Stimulated activated CD4-positive, alpha-beta T cell treated with anti-CD3 and anti-CD28 coated beads, Interleukin-1b, Interleukin-23, amount 100 ng/mL, for 48 hours (primary cell): ENCODE measurements at regions not wholly inside any gene's neighbourhood (a gene's known extent, or its start where the extent isn't known, plus 50 kb on each side); places are given as distances from the start of the nearest gene placed in this dataset.

Source experiments
- DNase-seq: peaks from one replicate; pipeline ENCODE4 v3.0.0-alpha.2; 2020

DNA sequence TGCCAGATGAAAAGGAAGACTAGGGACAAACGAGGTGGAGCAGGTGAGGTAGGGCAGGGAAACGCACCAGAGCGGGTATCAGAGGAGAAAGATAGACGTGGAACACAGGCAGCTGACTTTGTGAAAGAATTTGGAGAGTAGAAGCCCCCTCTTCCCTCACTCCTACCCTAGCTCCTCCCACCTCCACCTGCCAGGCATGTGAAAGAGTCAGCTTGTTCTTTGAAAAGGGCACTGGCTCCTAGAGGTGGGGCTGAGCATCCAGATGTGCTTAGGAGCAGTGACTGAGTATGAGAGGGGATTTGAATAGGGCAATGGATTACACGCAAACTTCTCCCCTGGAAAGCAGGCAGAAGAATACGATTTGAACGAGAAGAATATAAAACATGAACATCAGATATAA lies 174.2 kb upstream of the INHBA start:
- no peak for DNase-seq

DNA sequence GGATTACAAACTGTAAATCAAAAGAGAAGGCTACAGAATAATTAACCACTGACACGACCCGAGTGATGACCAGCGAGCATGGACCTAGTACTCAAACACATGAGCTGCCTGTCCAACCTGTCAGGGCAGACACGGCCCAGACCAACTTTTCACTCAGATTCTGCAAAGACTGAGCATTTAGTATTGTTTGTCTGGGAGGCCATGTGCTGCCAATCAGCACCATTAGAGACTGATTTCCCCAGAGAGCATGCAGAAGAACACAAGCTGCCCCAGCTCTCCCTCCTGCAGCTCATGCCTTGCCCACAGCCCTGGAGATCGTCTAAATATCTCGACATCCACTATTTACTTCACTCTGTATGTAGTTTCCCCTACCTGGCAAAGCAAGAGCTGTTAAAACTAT lies 172.6 kb upstream of the INHBA start:
- no peak for DNase-seq

GRCh38 chr7:41874201-41874785 lies 171.4 kb upstream of the INHBA start:
- DNase-seq = no peak

- no peak for DNase-seq
Observed at GRCh38 chr7:41873741-41874140, 170.9 kb upstream of the INHBA start.

DNA sequence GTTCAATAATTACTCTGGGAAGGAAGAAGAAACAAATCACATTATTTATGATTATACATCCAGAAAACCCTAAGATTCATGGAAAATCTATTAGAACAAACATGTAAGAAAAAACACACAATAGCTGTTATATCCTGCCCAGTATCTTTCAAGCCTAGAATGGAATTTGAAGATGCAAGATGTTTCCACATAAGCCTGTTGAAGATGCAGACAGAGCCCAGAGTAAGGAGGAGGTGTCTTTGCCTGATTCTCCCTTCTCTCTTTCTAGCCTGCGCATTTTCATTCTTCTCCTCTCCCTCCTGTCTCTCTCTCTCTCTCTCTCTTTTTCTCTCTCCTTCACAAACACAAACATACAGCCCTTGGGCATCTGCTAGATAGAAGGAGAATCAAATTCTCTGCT lies 170.1 kb upstream of the INHBA start:
- no peak for DNase-seq

- DNase-seq = no peak
Observed at GRCh38 chr7:41870461-41871138, 167.7 kb upstream of the INHBA start.

DNA sequence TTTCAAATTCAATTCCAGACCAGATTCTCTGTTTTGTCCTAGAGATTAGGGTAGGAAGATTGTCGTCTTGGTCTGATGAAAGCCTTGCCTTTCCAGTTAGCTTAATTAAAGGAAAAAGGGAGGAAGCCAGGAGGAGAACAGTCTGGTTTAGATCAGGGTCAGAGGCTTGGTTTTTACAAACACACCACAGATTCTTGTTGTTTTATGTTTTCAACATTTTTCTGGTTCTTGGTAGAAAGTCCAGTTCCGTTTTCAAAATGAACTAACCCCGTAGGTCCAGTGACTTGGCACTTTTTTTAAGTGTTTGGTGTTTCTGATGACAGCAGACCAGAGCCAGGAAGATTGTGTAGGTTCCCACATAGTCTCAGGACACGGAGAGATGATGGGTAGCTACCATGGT lies 167.1 kb upstream of the INHBA start:
- no peak for DNase-seq

DNA sequence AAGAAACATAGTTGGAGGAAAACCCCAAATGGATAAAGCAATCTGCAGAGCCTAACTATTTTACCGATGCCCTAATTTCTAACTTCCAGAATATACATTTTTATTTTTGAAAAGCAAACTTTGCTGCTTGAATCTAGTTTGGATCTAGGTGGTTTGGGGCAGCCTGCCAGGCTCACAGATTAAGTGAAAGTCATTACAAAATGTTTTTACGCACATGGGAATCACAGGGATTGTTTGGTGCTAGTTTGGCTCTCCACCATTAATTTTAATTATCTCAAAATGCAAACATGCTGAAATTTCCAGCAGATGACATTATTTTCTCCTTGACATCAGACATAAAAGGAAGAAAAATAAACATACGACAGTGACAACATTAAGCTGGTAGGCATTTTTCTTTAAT lies 166.7 kb upstream of the INHBA start:
- no peak for DNase-seq

DNA sequence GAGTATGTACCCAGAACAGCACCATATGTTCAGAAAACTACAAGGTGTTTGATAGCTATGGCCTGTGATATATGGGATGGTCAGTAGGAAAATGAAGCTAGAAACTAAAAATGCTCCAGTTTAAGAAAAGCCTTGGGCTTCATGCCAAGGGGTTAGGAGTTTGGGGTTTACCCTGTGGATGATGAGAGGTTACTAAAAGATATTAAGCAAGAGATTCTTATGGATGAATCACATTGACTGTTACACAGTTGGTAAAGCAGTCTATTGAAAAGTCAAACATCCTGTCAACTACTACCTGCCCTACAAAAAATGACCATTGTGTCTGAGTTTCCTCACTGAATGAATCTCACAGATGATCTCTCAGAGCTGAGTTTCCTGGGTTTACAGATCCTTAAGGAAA lies 166.2 kb upstream of the INHBA start:
- no peak for DNase-seq

- DNase-seq = no peak
Observed at GRCh38 chr7:41867639-41868280, 164.9 kb upstream of the INHBA start.

DNA sequence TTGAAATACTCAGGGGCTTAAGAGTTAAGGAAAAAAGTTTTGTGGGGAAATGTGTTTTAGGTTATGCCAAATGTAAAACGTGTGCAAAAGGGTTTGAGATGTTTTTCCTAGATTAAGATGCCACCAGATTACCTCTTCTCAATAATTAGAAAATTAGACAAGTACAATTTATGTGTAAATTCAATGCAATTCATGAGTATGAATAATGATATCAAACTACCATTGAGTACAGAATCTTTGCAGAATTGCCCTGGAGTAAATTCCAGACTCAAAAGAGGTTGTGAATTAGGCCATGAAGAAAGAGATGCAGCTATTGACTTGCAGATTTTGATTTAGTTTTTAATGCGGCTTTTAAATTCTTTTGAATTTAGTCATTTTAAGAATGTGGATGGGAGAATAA lies 159.4 kb upstream of the INHBA start:
- DNase-seq = no peak

GRCh38 chr7:41861642-41862041 lies 158.8 kb upstream of the INHBA start:
- no peak for DNase-seq

DNA sequence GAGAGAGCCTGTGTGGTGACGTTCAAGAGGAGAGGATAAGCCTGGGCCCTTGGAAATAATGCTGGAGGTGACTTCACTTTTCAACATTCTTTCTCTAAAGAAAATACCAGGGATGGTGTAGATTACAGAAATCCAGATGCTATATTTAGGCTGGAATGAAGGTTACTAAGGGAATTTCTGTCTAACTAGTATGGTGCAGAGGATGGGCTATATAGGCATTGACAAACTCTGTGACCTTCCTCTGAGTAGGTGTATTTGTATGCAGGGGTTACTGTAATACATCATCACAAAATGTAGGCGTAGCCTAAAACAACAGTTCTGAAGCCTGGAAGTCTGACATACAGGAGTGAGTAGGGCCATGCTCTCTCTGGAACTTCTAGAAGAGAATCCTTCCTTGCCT lies 155.3 kb upstream of the INHBA start:
- no peak for DNase-seq

DNA sequence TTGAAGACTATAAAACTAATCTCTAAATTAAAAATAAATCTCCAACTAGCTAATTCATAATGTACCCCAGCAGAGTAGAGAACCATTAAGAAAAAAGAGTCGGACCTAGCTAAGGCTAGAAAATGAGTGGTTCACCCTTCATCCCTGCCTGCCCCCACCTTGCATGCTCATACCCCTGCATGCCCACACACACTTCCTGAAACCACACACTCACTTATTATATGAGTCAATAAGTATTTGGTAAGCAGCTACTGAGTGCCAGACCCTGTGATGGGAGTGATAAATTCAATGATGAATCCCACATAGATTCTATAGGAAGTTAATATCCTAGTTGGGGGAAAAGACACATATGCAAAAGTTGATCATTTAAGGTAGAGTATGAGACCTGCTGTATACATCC lies 152.9 kb upstream of the INHBA start:
- no peak for DNase-seq

DNA sequence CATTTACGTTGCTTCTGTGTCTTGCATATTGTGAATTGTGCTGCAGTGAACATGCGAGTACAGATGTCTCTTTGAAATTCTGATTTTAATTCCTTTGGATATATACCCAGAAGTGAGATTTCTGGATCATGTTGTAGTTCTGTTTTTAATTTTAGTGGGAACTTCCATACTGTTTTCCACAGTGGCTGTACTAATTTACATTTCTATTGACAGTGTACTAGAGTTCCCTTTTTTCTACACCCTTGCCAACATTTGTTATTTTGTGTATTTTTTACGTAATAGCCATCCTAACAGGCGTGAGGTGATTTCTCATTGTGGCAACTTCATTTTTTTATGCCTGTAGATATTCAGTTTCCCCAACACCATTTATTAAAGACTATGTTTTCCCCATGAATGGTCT lies 144.7 kb upstream of the INHBA start:
- no peak for DNase-seq

GRCh38 chr7:41847151-41847550 lies 144.3 kb upstream of the INHBA start:
- DNase-seq = no peak

DNA sequence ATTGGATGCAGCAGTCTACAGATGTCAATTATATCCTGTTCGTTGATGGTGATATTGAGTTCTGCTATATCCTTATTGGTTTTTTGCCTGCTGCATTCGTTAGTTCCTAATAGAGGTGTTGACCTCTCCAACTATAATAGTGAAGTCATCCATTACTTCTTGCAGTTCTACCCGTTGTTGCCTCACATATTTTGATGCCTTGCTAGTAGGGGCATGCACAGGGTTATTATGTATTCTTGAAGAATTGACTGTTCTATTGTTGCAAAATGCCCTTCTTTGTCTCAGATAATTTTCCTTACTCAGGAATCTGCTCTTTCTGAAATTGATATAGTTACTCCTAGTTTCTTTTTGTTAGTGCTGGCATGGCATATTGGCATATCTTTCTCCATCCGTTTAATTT lies 140.1 kb upstream of the INHBA start:
- DNase-seq = no peak

DNA sequence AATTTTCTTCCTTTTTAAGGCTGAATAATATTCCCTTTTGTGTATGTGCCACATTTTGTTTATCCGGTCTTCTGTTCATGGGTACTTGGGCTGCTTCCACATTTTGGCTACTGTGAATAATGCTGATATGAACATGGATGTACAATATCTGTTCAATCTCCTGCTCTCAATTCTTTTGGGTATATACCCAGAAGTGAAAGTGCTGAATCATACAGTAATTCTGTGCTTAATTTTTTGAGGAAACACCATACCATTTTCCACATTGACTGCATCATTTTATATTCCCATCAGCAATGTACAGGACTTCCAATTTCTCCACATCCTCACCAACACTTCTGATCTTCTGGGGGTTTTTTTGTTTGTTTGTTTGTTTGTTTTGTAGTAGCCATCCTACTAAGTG lies 135.0 kb upstream of the INHBA start:
- no peak for DNase-seq

- no peak for DNase-seq
Observed at GRCh38 chr7:41835976-41836530, 133.2 kb upstream of the INHBA start.

DNA sequence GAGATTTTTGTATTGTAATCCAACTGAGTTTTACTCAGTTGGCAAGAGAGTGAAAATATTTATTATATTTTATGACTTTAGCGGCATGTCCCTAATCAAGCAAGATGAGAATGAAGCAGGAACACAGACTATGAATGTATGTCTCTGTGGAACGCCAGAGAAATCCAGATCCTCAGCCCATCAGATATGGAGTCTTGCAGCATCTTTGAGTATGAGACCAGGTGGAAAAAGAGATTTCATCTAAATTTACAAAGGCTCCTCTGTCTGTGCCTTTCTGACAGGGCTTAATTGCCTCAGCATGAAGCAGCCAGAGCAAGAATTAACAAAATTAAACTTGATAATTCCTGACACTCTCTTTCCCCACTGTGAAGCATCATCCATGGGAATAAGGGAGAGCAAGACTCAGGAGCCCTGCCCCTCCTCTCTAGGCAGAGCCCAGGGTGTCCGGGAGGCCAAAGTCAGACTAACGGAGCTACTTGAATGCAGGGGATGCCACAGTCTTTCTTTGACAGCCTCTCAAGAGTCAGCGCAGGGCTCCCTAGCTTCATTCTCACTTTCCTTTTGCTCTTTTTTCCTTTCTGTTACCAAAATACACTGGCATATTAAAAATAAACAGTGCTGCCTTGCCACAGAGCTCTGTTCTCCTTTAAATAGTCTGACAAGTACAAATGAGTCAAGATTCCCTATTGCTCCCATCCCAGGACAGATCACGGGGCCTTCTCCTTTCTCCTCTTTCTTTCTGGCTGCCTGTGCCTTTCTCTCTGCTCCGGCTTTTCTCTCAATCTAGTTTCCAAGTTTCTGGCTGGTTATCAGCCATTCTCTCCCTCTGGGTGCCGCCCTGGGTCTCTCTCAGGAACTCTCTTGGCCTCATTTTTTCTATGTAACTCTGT lies 132.2 kb upstream of the INHBA start:
- no peak for DNase-seq

DNA sequence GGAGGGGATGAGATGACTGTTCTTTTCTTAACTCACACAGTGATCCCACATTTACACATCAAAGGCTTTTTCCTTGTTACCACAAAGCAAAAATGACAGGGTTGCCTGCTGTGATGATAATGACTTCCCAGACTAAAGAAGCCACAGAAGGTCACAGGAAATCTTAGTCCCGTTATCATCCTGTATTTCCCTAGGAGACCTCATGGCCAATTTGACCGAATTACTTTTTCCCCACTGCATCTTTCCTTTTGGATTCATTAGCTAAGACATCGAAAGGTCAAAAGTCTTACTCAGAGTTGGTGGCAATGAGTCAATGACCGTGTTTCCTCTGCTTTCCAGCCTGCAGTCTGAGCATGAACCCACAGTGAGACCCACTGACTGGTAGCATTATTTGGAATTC lies 130.1 kb upstream of the INHBA start:
- no peak for DNase-seq

DNA sequence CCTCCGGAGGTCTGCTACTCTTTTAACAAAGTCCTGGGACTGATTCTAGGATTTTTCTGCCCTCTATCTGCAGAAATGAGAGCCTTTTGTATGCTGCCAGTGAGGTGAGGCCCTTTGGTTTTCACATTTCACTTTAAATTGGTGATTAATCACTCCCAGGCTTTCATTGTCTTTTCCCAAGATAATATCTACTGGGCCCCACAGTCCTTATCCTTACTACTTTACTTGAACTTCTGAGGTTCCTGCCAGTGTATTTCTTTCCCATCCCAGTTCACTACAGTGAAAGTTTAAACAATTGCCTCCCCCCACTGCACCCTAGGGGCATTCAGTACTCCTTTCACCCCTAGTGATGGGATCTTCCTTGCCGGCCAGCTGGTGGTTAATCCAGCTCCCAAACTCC lies 127.4 kb upstream of the INHBA start:
- no peak for DNase-seq

DNA sequence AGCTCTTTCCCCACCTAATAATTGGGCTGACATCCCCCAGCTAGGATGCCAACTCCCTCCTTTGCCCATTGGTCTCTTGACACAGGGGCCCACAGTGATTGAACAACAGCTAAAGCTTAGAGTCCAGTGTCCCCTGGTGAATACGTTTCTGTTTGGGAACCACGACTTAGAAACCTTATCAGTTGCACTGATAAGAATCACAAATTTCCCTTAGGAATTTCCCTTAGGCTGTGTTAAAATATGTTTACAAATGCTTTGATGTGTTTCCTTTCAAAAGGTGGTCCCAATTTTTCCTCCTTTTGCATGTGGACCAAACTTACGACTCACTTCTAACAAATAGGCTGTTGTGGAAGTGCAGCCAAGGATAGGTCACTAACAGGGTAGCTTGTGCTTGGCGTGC lies 126.0 kb upstream of the INHBA start:
- DNase-seq = no peak
